ENCODE measurements at regions not wholly inside any gene's neighbourhood (a gene's known extent, or its start where the extent isn't known, plus 50 kb on each side); places are given as distances from the start of the nearest gene placed in this dataset.
A peak's percentile ranks its signal among the peaks of the same experiment; 100 is the strongest.
"Not testable (repeated sequence)": the region's sequence is repeated elsewhere in the genome, so short reads cannot be mapped to it uniquely, and the experiment has no call there.

DNA sequence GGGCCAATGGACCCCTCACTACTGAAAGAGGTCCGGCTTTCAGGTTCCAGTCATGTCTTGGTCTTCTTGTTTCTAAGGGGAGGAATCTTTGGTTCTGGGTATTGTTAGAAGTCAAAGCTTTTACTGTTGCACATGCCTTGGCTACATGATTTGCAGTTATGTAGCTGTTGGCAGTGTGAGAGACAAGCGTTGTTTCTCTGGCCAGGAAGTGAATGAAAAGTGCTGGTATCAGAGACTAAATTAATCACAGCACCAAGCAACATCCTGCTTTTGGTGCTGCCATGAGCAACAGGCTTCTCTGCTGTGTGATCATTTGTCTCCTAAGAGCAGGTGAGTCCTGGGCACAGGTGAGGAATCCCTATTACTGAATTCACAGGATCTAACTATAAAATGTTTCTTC, 100.1 kb upstream of the PRSS3 start:
- no peak for DNase-seq

DNA sequence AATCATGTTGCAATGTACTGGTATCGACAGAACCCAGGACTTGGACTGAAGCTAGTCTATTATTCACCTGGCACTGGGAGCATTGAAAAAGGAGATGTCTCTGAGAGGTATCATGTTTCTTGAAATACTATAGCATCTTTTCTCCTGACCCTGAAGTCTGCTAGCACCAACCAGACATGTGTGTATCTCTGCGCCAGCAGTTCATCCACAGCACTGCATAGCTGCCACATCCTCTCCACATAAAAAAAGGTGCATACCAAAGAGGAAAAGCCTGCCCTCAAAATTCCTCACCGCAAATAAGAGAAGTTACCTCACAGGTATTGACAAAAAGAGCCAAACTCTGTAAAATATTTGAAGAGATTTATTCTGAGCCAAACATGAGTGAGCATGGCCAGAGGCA, 99.5 kb upstream of the PRSS3 start:
- DNase-seq: no peak

- DNase-seq: peak; percentile 44
Measured at GRCh38 chr9:33697171-33697570, 98.2 kb upstream of the PRSS3 start.

GRCh38 chr9:33698267-33698666, 97.1 kb upstream of the PRSS3 start:
- no peak for DNase-seq

DNA sequence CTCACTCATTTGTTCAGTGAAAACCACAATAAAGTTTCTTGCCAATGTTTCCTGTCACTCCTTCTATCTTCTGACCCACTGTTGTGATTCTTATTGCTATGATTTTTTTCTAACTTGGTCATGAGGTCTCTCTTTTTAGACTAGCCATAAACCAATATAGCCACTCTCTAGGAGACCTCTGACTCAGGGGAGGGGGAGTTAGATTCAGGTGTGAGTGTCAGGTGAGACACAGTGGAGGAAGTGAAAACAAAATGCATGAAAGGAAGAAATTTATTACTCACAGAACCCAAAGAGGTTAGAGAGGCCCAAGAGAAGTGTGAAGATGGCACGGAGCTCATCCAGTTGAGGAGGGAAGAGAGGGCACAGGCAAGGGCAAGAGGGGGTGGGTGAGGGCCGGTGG, 94.4 kb upstream of the PRSS3 start:
- not testable (repeated sequence) for DNase-seq

- DNase-seq: no peak
Measured at GRCh38 chr9:33703430-33704102, 91.8 kb upstream of the PRSS3 start.

DNA sequence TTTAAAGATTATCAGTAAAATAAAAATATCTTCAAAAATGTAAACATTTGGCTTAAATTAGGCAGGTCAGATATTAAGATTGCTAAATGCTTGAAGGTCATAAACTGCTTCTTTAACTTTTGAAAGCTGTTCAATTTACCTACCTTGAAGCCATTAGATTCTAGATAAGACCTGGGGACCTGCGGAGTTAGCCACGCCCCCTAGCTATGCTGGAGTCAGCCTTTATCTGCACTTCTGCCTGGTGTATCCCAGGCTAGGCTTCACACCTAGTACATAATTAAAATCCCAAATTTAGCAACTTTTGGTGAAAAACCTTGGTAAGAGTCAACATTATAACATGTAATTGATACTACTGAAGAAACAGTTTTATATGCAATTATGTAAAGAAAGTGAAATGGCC, 89.9 kb upstream of the PRSS3 start:
- peak; percentile 30 for DNase-seq

DNA sequence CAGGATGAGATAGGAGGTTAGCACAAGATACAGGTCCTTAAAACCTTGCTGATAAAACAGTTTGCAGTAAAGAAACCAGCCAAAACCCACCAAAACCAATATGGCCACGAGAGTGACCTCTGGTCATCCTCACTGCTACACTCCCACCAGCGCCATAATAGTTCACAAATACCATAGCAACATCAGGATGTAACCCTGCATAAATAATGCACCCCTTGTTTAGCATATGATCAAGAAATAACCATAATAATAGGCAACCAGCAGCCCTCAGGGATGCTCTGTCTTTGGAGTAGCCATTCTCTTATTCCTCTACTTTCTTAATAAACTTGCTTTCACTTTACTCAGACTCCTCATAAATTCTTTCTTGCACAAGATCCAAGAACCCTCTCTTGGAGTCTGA, 86.9 kb upstream of the PRSS3 start:
- DNase-seq: no peak

GRCh38 chr9:33709269-33709668, 86.1 kb upstream of the PRSS3 start:
- no peak for DNase-seq

DNA sequence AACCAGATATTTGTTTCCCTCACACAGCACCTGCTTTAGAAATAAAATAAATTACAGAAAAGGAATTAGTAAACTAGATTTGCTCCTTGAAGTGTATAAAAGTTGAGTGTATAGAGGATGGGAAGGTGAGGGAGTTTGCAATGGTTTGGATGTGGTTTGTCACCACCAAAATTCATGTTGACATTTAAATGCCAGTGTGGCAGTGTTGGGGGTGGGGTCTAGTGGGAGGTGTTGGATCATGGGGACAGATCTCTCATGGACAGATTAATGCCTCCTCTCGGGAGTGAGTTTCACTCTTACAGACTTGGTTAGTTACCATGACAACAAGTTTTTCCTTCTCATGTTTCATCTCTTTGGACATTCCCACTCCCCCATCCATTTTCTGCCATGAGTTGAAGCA, 83.9 kb upstream of the PRSS3 start:
- DNase-seq: not testable (repeated sequence)

DNA sequence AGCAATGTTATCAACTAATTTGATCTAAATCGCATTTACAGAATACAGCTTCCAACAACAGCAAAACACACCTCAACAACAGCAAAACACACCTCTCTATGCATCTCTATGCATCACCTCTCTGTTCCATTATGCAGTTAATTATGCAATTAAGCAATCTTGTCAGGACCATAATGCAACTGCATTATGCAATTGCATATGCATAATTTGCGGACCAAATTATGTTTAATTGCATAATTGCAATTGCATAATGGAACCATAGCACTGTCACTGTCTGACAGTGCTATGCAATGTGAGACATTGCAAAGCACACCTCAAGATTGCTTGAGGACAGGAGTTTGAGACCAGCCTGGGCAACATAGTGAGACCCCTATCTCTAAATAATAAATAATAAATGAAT, 80.4 kb upstream of the PRSS3 start:
- no peak for DNase-seq

DNA sequence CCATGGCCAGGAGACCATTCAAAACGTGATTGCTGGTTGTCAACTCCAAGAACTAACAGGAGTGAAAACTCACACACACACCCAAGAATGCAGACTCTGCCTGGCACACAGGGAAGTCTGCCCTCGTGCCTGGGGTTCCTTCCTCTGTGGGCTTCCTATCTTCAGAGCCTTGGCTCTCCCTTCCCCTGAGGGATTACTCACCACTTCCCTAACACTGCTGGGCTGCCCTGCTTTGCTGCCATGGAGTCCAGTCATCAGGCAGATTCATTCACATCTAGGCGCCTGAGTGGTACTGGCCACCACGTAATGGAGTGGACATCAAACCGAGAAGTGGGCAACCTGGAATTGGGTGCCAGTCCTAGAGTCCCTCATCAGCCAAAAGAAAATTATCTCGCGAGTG, 76.4 kb upstream of the PRSS3 start:
- no peak for DNase-seq

- peak; percentile 58 for DNase-seq
Measured at GRCh38 chr9:33719581-33720374, 75.6 kb upstream of the PRSS3 start.

DNA sequence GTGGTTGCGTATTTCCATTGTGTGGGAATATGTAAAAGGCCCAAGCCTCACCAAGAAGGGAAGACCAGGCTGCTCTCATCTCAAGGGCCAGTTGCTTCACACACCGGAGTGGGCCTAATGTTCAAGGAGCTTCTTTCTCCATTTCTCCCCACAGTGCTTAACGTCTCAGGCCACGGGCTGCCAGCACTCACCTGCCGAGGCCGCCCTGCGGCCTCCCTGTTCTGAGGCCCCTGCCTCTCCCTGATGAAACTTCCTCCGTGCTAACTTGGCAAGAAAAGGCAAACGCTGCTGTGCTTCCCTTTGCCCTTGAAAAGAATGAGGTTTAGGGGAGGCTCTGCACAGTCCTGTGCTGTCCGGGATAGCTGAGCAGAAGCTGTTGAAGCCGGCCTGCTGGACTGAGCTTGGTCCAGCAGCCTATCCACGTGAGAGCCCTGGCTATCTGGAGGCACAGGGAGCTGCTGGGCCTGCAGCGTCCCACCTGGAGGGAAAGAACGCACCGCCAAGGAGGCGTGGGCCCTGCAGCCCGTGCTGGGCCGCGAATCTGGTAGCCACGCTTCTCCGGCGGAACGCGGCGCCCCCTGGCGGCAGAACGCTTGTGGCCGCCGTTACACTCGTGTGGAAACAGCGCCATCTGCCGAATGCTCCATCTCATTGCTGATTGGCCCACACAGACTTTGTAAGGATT, 73.5 kb upstream of the PRSS3 start:
- peak; percentile 88 for DNase-seq

DNA sequence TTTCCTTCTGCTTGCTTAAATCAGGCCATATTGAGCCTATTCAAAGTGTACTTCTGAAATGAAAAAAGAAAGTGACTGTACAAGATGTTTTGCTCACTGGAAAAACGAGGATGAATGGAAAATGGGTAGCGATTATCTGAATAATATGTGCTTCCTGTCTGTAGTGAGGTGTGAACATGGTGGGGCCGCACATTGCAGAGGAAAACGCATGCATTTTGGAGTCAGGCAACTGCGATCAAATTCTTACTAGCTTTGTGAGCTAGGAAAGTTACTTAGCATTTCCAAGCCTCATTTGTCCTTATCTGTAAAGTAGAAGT, 73.0 kb upstream of the PRSS3 start:
- no peak for DNase-seq

DNA sequence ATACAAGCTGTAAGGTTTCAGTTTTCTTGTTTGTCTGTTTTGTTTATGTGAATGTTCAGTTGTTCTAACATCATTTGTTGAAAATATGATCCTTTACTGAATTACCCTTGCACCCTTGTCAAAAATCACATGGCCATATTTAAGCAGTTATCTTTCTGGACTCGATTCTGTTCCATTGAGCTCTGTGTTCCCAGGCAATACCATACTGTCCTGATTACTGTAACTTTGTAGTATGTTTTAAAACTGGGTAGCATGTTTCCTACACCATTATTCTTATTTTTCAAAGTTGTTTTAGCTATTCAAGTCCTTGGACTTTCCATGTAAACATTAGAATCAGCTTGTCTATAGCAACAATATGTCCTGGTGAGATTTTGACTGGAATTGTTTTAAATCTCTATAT, 66.7 kb upstream of the PRSS3 start:
- no peak for DNase-seq

DNA sequence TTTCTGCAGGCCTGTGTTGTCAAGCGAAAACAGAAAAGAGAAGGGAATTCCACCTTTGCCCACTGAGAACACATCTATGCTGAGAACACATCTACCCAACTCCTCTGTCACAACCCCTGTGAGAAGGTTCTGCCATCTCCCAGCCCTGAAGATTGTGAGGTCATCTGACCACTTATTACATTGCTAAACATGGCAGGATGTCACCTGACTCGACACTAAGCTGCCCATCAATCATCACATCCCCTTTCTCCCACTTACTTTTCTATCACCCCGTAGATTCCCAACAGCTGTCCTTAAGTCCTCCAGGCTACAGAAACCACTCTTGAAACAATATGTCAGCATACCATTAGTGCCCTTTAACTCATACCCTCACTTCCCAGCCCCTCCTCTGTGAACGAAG, 64.2 kb upstream of the PRSS3 start:
- DNase-seq: peak; percentile 39

DNA sequence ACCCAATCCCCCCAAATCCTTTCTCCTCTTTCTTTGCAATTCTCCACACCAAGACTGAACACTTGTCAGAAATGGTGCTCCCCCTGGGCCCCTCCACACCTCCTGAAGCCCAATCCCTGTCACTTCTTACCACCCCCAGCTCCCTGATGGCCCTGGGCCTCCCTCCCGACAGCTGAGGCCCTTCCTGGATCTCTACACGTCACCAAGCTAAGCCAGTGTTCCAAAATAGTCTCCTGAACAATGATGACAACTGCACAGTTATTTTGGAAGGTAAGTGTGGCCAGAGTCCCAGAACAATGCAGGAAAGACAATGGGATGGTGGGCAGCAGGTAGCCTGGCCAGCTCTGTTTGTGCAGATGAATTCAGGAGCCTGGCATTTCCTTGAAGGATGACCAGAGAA, 63.7 kb upstream of the PRSS3 start:
- DNase-seq: no peak

DNA sequence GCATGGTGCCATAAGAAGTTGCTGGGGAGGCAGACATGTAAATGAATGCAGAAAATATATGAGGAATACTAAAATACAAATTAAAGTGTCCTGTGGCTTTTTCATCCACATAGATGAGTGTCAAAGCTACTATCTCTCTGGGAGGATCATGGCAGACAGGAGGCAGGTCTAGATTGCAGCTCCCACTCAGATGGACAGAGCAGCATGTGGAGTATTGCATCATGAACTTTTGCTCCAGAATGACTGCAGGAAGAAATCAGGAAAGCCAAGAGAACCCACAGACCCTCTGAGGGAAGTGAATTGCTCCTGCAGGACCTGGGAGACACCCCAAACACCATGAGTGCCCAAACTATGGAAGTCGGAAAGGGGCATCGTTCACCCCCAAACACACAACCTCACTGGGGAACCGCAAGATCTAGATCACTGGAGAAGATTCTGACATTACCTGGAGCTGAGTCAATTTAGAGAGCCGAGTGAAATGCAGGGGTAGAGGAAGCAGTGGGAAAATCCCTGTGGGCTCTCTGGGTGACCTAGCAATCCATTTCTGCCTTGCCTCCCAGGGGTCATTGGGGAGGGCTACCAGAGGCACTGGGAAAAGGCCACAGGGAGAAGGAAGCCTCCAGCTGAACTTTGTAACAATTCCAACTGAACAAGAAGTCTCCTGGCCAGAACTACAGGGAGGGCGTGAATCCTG, 61.0 kb upstream of the PRSS3 start:
- not testable (repeated sequence) for DNase-seq

- not testable (repeated sequence) for DNase-seq
Measured at GRCh38 chr9:33734941-33735835, 60.2 kb upstream of the PRSS3 start.

DNA sequence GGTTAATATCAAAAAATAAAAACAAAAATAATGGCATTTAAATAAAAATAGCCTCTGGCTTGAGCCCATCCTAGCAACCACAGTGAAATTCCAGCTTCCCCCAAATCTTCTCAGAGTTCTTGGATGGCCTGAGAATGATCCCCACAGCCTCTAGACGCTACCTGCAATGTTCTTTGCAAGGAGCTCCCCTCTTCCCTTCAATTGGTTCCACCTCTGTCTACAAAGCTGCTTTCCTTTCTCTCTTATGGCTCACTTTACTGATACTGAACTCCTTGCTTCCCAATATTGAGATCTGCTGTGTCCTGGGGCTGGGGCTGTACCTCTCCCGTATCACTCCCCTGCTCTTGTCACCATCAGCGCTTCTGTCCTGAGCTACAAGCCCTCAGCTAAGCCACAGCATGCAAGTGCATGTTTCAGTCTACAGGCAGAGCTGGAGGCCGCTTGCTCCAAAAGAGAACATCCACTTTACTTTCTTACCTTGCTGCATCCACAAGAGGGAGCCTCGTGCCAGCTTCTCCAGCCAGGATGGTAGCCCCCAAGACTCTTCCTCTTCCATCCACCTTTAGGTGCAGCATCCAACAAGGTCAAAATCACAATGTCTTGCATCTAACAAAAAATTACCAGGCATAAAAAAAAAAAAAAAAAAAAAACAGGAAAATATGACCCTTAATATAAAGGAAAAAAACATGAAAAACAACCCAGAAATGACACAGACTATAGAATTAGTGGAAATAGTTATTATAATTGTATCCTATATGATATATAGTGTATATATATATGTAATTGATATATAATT, 57.4 kb upstream of the PRSS3 start:
- DNase-seq: peak; percentile 79

GRCh38 chr9:33739398-33739797, 56.0 kb upstream of the PRSS3 start:
- DNase-seq: no peak
